ENCODE measurements at regions not wholly inside any gene's neighbourhood (a gene's known extent, or its start where the extent isn't known, plus 50 kb on each side); places are given as distances from the start of the nearest gene placed in this dataset.

- Histone ChIP-seq H3F3A (ENCODE audit: insufficient read depth, low read length, poor library complexity, severe bottlenecking) (no peaks in the 10 kb centered on the region), H3K27me3 (ENCODE audit: insufficient read depth, low read depth, low read length) (no peaks in the 10 kb centered on the region), H3K4me3 (ENCODE audit: low read length) (no peak overlapping the region), H3K27ac (ENCODE audit: low read length) (no peak overlapping the region), H3K9me2 (ENCODE audit: insufficient read depth, low read length) (no peaks in the 10 kb centered on the region), H2AFZ (ENCODE audit: low read depth, low read length) (no peak overlapping the region), H4K20me1 (ENCODE audit: insufficient read depth) (no peaks in the 10 kb centered on the region), H3K36me3 (ENCODE audit: insufficient read depth, low read length) (no peaks in the 10 kb centered on the region), H3K9me3 (ENCODE audit: low read length) (no peaks in the 10 kb centered on the region), H3K9ac (ENCODE audit: low read length) (no peak overlapping the region), H3K4me2 (ENCODE audit: low read length) (no peak overlapping the region), H3K79me2 (replicated peaks; ENCODE audit: insufficient read depth, low read length) (no peaks in the 10 kb centered on the region)
- no peak for TF ChIP-seq CTCF (IDR thresholded peaks at IDR 0.05; ENCODE audit: poor library complexity, severe bottlenecking)
- no peak for TF ChIP-seq REST (IDR thresholded peaks at IDR 0.05; ENCODE audit: borderline replicate concordance)
- TF ChIP-seq MXI1 (conservative IDR thresholded peaks at IDR 0.05; ENCODE audit: poor library complexity, severe bottlenecking): no peak
- no peak for TF ChIP-seq TAF1 (IDR thresholded peaks at IDR 0.05; ENCODE audit: low read depth)
- no peak for TF ChIP-seq EP300 (conservative IDR thresholded peaks at IDR 0.05; ENCODE audit: poor library complexity, severe bottlenecking)
- TF ChIP-seq EZH2 (IDR thresholded peaks at IDR 0.05; ENCODE audit: borderline replicate concordance, insufficient read depth, low read length, poor library complexity, severe bottlenecking): no peak
These were observed 260.0 kb upstream of the THBS1 start for GRCh38 chr15:39320886-39321285.

- no peak overlapping the region for H2AFZ ChIP-seq (ENCODE audit: low read depth, low read length)
- H3K36me3 ChIP-seq (ENCODE audit: insufficient read depth, low read length): no peaks in the 10 kb centered on the region
- no peaks in the 10 kb centered on the region for H3K27me3 ChIP-seq (ENCODE audit: insufficient read depth, low read depth, low read length)
- no peak overlapping the region for H3K9ac ChIP-seq (ENCODE audit: low read length)
- no peaks in the 10 kb centered on the region for H3K79me2 ChIP-seq (replicated peaks; ENCODE audit: insufficient read depth, low read length)
- TF ChIP-seq POLR2AphosphoS5 (IDR thresholded peaks at IDR 0.05) (no peak), MXI1 (conservative IDR thresholded peaks at IDR 0.05; ENCODE audit: poor library complexity, severe bottlenecking) (no peak), CTCF (IDR thresholded peaks at IDR 0.05; ENCODE audit: poor library complexity, severe bottlenecking) (no peak), EZH2 (IDR thresholded peaks at IDR 0.05; ENCODE audit: borderline replicate concordance, insufficient read depth, low read length, poor library complexity, severe bottlenecking) (no peak)
- H3K9me2 ChIP-seq (ENCODE audit: insufficient read depth, low read length): no peaks in the 10 kb centered on the region
- no peak overlapping the region for H3K27ac ChIP-seq (ENCODE audit: low read length)
- H3K4me2 ChIP-seq (ENCODE audit: low read length): no peak overlapping the region
- H3K4me3 ChIP-seq (ENCODE audit: low read length): no peak overlapping the region
- H3K9me3 ChIP-seq (ENCODE audit: low read length): no peaks in the 10 kb centered on the region
- H3F3A ChIP-seq (ENCODE audit: insufficient read depth, low read length, poor library complexity, severe bottlenecking): no peaks in the 10 kb centered on the region
- H4K20me1 ChIP-seq (ENCODE audit: insufficient read depth): no peaks in the 10 kb centered on the region
These were observed 258.9 kb upstream of the THBS1 start for GRCh38 chr15:39321977-39322376.
